ENCODE measurements at regions not wholly inside any gene's neighbourhood (a gene's known extent, or its start where the extent isn't known, plus 50 kb on each side); places are given as distances from the start of the nearest gene placed in this dataset.
"Not testable (repeated sequence)": the region's sequence is repeated elsewhere in the genome, so short reads cannot be mapped to it uniquely, and the experiment has no call there.

- no peak for DNase-seq (ENCODE audit: low read depth)
- H3K4me3 ChIP-seq (ENCODE audit: low read depth, low read length): no peak overlapping the region
- no peak for TF ChIP-seq CTCF (IDR thresholded peaks at IDR 0.05; ENCODE audit: low read depth, low read length, missing control alignments)
Observed at GRCh38 chr16:54879681-54880080, 51.0 kb upstream of the IRX5 start.

- no peak overlapping the region for H3K4me3 ChIP-seq (ENCODE audit: low read depth, low read length)
- DNase-seq (ENCODE audit: low read depth): no peak
- no peak for TF ChIP-seq CTCF (IDR thresholded peaks at IDR 0.05; ENCODE audit: low read depth, low read length, missing control alignments)
Observed at GRCh38 chr16:54878301-54878700, 52.4 kb upstream of the IRX5 start.

- TF ChIP-seq CTCF (IDR thresholded peaks at IDR 0.05; ENCODE audit: low read depth, low read length, missing control alignments): no peak
Observed at GRCh38 chr16:54875443-54875842, 55.2 kb upstream of the IRX5 start.

GRCh38 chr16:54873716-54874373 is 56.8 kb upstream of the IRX5 start:
- not testable (repeated sequence) for H3K4me3 ChIP-seq (ENCODE audit: low read depth, low read length); DNase-seq (ENCODE audit: low read depth)

More at GRCh38 chr16:54875443-54875842, 55.2 kb upstream of the IRX5 start:
- DNase-seq (ENCODE audit: low read depth): no peak
- H3K4me3 ChIP-seq (ENCODE audit: low read depth, low read length): no peak overlapping the region

- DNase-seq (ENCODE audit: low read depth): no peak
- H3K4me3 ChIP-seq (ENCODE audit: low read depth, low read length): no peak overlapping the region
- no peak for TF ChIP-seq CTCF (IDR thresholded peaks at IDR 0.05; ENCODE audit: low read depth, low read length, missing control alignments)
Observed at GRCh38 chr16:54873071-54873470, 57.6 kb upstream of the IRX5 start.

- TF ChIP-seq CTCF (IDR thresholded peaks at IDR 0.05; ENCODE audit: low read depth, low read length, missing control alignments): no peak
- H3K4me3 ChIP-seq (ENCODE audit: low read depth, low read length): no peak overlapping the region
- no peak for DNase-seq (ENCODE audit: low read depth)
Observed at GRCh38 chr16:54870151-54870550, 60.5 kb upstream of the IRX5 start.

- TF ChIP-seq CTCF (IDR thresholded peaks at IDR 0.05; ENCODE audit: low read depth, low read length, missing control alignments): no peak
- H3K4me3 ChIP-seq (ENCODE audit: low read depth, low read length): no peak overlapping the region
- DNase-seq (ENCODE audit: low read depth): no peak
Observed at GRCh38 chr16:54867302-54867832, 63.3 kb upstream of the IRX5 start.

Data from GM12864 (cell line).